WTC11 (cell line): ENCODE measurements at regions not wholly inside any gene's neighbourhood (a gene's known extent, or its start where the extent isn't known, plus 50 kb on each side); places are given as distances from the start of the nearest gene placed in this dataset.

Source experiments
- ATF2 ChIP-seq: sonication (generic); formaldehyde crosslinking; IDR thresholded peaks from 2 replicates; pipeline ENCODE4 v1.8.1; 2022; ENCODE audit warnings: low read depth, missing genetic modification reagents, borderline replicate concordance
- CTCF ChIP-seq: fragments of 200-600 bp; IDR thresholded peaks from 2 replicates; pipeline ENCODE4 v1.8.0; 2022; ENCODE audit warnings: antibody characterized with exemption
- MXD4 ChIP-seq: fragments of 250-450 bp; sonication (Bioruptor Pico); IDR thresholded peaks from 2 replicates; pipeline ENCODE4 v1.8.0; 2021; ENCODE audit warnings: mild to moderate bottlenecking, moderate library complexity, borderline replicate concordance
- NR3C1 ChIP-seq: sonication (generic); formaldehyde crosslinking; conservative IDR thresholded peaks from 2 replicates; pipeline ENCODE4 v1.8.1; 2023; ENCODE audit warnings: low read depth, mild to moderate bottlenecking, missing genetic modification reagents
- ZNF263 ChIP-seq: sonication (generic); formaldehyde crosslinking; IDR thresholded peaks from 2 replicates; pipeline ENCODE4 v1.8.1; 2022; ENCODE audit warnings: low read depth, mild to moderate bottlenecking, moderate library complexity, missing genetic modification reagents
- ZNF281 ChIP-seq: sonication (generic); formaldehyde crosslinking; IDR thresholded peaks from 2 replicates; pipeline ENCODE4 v1.8.0; 2023; ENCODE audit warnings: mild to moderate bottlenecking, missing genetic modification reagents

GRCh38 chr5:153039501-153039900 lies 451.0 kb upstream of the GRIA1 start:
- TF ChIP-seq ZNF281 (no peak), CTCF (no peak), ATF2 (CRISPR knock-in tag) (no peak), MXD4 (CRISPR knock-in tag) (no peak), NR3C1 (CRISPR knock-in tag) (no peak), ZNF263 (CRISPR knock-in tag) (no peak)
